Stimulated activated naive CD8-positive, alpha-beta T cell treated with anti-CD3 and anti-CD28 coated beads, Interleukin-15, Interleukin-2, amounts not matched to agents 100 U/mL and 50 U/mL, for 24 hours (primary cell): ENCODE measurements at regions not wholly inside any gene's neighbourhood (a gene's known extent, or its start where the extent isn't known, plus 50 kb on each side); places are given as distances from the start of the nearest gene placed in this dataset.

ENCODE experiments used
- ATAC-seq: fragments of 150-1000 bp; cut with Tn5 transposase; one replicate; pipeline ENCODE4 v1.10.0; 2021
- DNase-seq: peaks from one replicate; pipeline ENCODE4 v3.0.0; 2021

- no peak for DNase-seq
- no peak for ATAC-seq
Measured at GRCh38 chr1:217311766-217312165, 319.1 kb downstream of the GPATCH2 start.

GRCh38 chr1:217311269-217311668 is 319.6 kb downstream of the GPATCH2 start:
- DNase-seq: no peak
- ATAC-seq: no peak

GRCh38 chr1:217281332-217281731 is 349.6 kb downstream of the GPATCH2 start:
- DNase-seq (no peak), ATAC-seq (no peak)

- DNase-seq: no peak
- no peak for ATAC-seq
Measured at GRCh38 chr1:217275655-217276398, 355.1 kb downstream of the GPATCH2 start.

- ATAC-seq: no peak
- DNase-seq: no peak
Measured at GRCh38 chr1:217274927-217275654, 355.8 kb downstream of the GPATCH2 start.

- ATAC-seq (no peak), DNase-seq (no peak)
Measured at GRCh38 chr1:217274416-217274815, 356.5 kb downstream of the GPATCH2 start.

DNA sequence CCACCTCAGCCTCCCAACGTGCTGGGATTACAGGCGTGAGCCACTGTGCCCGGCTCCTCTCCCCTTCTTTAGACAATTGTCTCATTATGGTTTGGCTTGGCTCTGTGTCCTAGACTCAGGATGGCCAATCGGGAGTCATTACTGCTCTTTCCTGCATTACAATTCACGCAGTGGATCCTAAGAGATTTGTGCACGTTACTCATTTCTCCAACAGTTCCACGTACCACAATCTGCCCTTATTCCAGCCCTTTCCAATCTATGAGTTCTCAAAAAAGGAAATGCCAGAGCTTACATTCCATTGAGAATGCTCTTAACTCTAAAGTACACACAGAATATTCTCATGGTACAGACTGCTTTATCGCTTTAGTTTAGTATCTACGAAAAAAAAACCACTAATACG is 357.0 kb downstream of the GPATCH2 start:
- ATAC-seq: no peak

DNA sequence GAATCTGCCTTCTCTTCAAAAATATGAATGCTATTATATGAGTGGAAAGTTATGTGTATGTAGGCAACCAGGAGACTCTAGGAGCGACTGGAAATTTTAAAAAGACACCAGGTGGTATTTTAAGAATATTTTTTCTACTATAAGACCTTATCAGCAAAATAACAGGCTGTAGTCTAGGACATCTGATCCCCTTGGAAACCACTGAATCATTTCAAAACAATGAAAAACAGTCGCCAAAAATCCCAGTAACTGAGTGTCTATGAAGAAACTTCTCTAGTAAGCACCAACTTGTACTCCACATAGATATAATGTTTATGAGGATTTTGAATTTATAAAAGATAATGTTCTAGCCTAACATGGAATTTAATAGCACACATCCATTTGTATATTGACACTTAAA is 358.5 kb downstream of the GPATCH2 start:
- DNase-seq (no peak), ATAC-seq (no peak)

More for the DNA sequence above, 357.0 kb downstream of the GPATCH2 start:
- DNase-seq: no peak

- ATAC-seq: no peak
- no peak for DNase-seq
Measured at GRCh38 chr1:217270101-217270500, 360.8 kb downstream of the GPATCH2 start.

GRCh38 chr1:217268058-217268457 is 362.8 kb downstream of the GPATCH2 start:
- ATAC-seq: no peak
- DNase-seq: no peak

DNA sequence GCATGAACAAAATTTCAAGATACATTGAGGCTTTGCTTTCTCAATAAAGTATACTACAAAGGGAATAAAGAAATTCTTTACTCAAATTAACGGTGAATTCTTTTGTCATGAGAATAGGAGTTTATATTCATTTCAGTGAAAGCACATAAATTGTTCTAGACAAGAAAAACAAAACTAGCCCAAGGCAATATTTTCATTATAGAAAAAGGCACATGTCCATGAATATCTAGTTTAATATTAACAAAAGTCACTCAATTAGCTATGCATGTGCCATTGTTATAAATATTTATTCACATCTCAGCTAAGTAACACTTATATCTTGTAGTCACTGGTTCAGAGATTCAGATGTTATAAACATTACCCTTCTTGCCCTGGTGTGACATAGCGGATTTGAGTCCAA is 369.3 kb downstream of the GPATCH2 start:
- no peak for ATAC-seq
- no peak for DNase-seq

DNA sequence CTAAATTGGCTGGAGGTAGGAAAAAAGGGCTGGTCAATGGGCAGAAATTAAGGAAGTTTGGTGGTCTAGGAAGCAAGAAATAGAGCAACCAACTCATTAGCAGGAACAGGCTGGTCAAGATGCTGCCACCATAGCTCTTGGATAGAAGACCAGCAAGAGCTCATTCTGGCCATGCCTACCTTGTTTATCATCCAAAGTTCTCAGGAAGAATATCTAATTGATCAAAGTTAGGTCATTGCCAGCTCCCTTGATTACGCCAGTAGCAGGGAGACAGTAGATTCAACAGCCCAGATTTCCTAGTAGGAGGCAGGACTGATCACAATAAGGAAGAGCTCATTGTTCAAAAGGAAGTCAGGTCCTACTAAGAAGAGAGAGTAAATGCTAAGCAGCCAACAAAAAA is 370.2 kb downstream of the GPATCH2 start:
- ATAC-seq (no peak), DNase-seq (no peak)

DNA sequence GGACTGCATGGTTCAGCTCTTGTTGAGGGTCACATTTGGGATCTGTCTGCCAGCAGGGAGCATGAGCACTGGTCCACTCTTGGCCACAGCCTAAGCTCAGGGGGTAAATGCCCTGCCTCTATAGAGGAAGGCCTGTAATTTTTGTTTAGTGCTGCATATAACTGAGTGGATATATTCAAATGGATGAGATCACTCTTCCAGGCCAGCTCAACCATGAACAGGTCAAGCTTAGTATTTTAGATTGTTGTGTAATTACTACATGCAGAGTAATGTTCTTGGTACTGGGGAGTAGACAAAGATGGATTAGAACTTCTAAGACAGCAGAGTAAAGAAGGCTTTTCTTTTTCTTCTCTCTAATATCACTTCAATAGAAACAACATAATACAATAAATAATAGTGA is 376.9 kb downstream of the GPATCH2 start:
- DNase-seq (no peak), ATAC-seq (no peak)

DNA sequence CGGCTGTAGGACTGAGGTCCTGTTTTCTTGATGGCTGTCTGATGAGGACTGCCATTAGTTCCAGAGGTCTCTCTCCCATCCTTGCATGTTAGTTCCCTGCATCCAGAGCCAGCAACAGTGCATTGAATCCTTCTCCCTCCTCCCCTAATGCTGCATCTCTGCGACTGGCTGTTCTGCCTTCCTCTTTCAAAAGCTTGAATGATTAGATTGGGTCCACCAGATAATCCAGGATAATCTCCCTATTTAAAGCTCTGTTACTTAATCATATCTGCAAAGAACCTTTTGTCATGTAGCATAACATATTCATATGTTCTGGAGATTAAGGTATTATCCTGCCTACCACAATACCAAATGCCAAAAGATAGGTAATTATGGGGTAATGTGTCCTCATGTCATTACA is 377.5 kb downstream of the GPATCH2 start:
- ATAC-seq (no peak), DNase-seq (no peak)

GRCh38 chr1:217251121-217251520 is 379.8 kb downstream of the GPATCH2 start:
- DNase-seq: no peak
- no peak for ATAC-seq

- ATAC-seq (no peak), DNase-seq (no peak)
Measured at GRCh38 chr1:217249857-217250256, 381.0 kb downstream of the GPATCH2 start.

DNA sequence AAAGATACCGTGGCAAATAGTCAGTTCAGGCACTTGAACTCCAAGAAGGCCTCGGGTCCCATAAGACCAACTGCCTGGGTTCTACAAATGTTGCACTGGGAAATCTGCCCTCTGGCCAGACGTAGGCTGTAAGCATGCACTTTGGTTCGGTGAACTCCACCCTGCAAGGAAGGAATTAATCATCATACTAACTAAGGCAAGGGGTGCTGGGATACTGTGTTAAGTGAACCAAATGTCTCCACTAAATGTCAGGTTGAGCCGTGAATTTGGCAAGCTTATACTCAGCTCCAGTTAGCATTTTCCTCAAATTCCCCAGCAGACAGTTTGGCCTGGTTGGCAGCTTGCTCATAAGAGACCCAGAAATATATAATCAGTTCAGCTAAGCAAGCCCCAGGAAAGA is 385.9 kb downstream of the GPATCH2 start:
- no peak for ATAC-seq
- no peak for DNase-seq

DNA sequence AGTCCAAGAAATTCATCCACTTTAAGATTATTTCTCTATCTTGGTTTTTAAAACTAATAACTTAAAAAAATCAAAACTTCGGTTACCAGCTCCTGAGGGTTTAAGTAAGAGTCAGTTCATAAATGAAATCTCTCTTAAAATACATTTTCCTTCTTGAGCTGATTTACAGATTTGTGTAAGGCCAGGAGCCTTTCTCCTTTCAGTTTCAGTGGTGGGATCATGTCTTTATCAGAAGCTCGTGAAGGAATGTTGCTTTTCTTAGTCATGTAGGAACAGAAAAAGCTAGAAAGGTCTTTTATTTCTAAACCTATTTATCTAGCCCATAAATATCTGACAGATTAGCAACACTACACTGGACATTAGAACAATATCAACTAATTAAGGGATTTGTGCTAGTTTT is 390.2 kb downstream of the GPATCH2 start:
- no peak for ATAC-seq
- no peak for DNase-seq

GRCh38 chr1:217238945-217239344 is 391.9 kb downstream of the GPATCH2 start:
- DNase-seq (no peak), ATAC-seq (no peak)

DNA sequence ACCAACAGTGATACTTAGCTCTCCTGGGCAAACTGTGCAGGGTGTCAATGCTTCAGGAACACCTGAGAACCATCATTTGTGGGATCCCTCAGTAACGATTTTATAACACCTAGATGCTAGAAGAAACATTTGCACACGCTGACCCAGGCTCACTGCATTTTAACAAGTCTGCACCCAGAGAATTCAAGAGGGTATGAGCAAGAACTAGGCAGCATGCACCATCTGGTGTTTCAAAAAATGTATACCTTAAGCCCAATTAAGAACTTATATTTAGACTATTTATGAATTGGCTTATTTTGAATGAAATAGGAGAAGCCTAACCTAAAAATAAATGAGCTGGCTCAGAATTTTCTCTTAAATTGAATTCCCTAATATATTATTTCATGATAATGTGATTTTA is 400.5 kb downstream of the GPATCH2 start:
- DNase-seq: no peak
- no peak for ATAC-seq

- ATAC-seq: no peak
Measured at GRCh38 chr1:217228689-217229088, 402.2 kb downstream of the GPATCH2 start.

GRCh38 chr1:217224201-217224600 is 406.7 kb downstream of the GPATCH2 start:
- ATAC-seq: no peak
- no peak for DNase-seq

More at GRCh38 chr1:217228689-217229088, 402.2 kb downstream of the GPATCH2 start:
- DNase-seq: no peak

DNA sequence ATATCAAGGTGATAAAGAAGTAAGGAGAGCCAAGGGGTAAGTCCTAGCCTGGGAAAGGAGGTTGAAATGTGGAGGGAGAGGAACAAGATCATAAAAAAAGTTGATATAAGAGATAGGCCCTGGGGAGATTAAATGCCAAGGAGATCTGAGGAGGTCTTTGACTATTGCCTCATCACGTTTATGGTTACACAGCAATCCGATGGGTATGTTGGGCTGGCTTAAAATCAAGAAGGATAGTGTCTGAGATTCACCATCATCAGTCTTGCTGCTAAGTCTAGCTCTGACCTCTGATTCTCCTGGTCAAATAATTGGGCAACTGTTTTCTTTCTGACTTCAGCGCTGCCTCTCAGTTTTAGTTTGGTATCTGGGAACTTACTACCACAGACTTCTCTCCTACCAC is 416.3 kb downstream of the GPATCH2 start:
- DNase-seq (no peak), ATAC-seq (no peak)

- no peak for DNase-seq
- no peak for ATAC-seq
Measured at GRCh38 chr1:217211486-217211885, 419.4 kb downstream of the GPATCH2 start.
